ENCODE measurements at regions not wholly inside any gene's neighbourhood (a gene's known extent, or its start where the extent isn't known, plus 50 kb on each side); places are given as distances from the start of the nearest gene placed in this dataset.

- H3K4me1 ChIP-seq (ENCODE audit: control insufficient read depth in 1 of 2, insufficient read depth in 1 of 2, low read depth in 1 of 2, low read length in 1 of 2): no peaks in the 10 kb centered on the region
- no peaks in the 10 kb centered on the region for H3K36me3 ChIP-seq
Measured at GRCh38 chr2:215782295-215782694, 231.1 kb downstream of the MREG start.

GRCh38 chr2:215780907-215781685 is 232.3 kb downstream of the MREG start:
- no peaks in the 10 kb centered on the region for H3K4me1 ChIP-seq (ENCODE audit: control insufficient read depth in 1 of 2, insufficient read depth in 1 of 2, low read depth in 1 of 2, low read length in 1 of 2)
- no peak overlapping the region for H3K4me3 ChIP-seq (ENCODE audit: low read depth in 1 of 2, low read length in 1 of 2)
- H3K27me3 ChIP-seq: peaks cover 34% of the 10 kb centered on the region
- H3K9me3 ChIP-seq: no peaks in the 10 kb centered on the region
- H3K36me3 ChIP-seq: no peaks in the 10 kb centered on the region
- H3K27ac ChIP-seq: no peak overlapping the region
- TF ChIP-seq, protein P1, sequence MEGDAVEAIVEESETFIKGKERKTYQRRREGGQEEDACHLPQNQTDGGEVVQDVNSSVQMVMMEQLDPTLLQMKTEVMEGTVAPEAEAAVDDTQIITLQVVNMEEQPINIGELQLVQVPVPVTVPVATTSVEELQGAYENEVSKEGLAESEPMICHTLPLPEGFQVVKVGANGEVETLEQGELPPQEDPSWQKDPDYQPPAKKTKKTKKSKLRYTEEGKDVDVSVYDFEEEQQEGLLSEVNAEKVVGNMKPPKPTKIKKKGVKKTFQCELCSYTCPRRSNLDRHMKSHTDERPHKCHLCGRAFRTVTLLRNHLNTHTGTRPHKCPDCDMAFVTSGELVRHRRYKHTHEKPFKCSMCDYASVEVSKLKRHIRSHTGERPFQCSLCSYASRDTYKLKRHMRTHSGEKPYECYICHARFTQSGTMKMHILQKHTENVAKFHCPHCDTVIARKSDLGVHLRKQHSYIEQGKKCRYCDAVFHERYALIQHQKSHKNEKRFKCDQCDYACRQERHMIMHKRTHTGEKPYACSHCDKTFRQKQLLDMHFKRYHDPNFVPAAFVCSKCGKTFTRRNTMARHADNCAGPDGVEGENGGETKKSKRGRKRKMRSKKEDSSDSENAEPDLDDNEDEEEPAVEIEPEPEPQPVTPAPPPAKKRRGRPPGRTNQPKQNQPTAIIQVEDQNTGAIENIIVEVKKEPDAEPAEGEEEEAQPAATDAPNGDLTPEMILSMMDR (IDR thresholded peaks at IDR 0.05): no peak

More at GRCh38 chr2:215782295-215782694, 231.1 kb downstream of the MREG start:
- no peak overlapping the region for H3K27ac ChIP-seq
- TF ChIP-seq, protein P1 (IDR thresholded peaks at IDR 0.05): no peak
- no peak overlapping the region for H3K4me3 ChIP-seq (ENCODE audit: low read depth in 1 of 2, low read length in 1 of 2)
- H3K9me3 ChIP-seq: no peaks in the 10 kb centered on the region
- peaks cover 23% of the 10 kb centered on the region for H3K27me3 ChIP-seq

DNA sequence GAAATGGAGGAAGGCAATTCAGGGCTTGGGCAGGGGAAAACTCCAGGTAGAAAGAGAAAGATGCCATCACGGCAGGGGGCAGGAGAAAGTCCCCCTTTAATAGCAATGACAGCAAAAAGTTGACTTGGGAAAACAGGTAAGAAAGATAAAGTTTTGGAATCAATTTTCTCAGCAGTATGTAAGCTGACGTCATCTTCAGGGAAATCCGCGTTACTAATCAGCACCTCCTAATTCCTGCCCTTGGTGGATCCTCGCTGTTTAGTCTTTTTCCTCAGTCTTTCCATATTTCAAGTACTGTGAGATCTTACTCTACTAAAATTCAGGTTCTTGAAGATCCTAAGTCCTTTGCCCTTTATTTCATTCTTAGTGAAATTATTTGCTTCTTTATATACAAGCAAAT is 233.0 kb downstream of the MREG start:
- peaks cover 42% of the 10 kb centered on the region for H3K27me3 ChIP-seq
- no peaks in the 10 kb centered on the region for H3K4me1 ChIP-seq (ENCODE audit: control insufficient read depth in 1 of 2, insufficient read depth in 1 of 2, low read depth in 1 of 2, low read length in 1 of 2)
- no peaks in the 10 kb centered on the region for H3K9me3 ChIP-seq
- H3K36me3 ChIP-seq: no peaks in the 10 kb centered on the region
- TF ChIP-seq, protein P1 (IDR thresholded peaks at IDR 0.05): no peak
- H3K27ac ChIP-seq: no peak overlapping the region
- H3K4me3 ChIP-seq (ENCODE audit: low read depth in 1 of 2, low read length in 1 of 2): no peak overlapping the region

- TF ChIP-seq, protein P1 (IDR thresholded peaks at IDR 0.05): no peak
- Histone ChIP-seq H3K4me1 (ENCODE audit: control insufficient read depth in 1 of 2, insufficient read depth in 1 of 2, low read depth in 1 of 2, low read length in 1 of 2) (no peaks in the 10 kb centered on the region), H3K27ac (no peak overlapping the region), H3K27me3 (peaks cover 46% of the 10 kb centered on the region), H3K9me3 (no peaks in the 10 kb centered on the region), H3K36me3 (no peaks in the 10 kb centered on the region), H3K4me3 (ENCODE audit: low read depth in 1 of 2, low read length in 1 of 2) (no peak overlapping the region)
Measured at GRCh38 chr2:215779912-215780311, 233.4 kb downstream of the MREG start.

GRCh38 chr2:215777465-215778044 is 235.8 kb downstream of the MREG start:
- TF ChIP-seq, protein P1 (IDR thresholded peaks at IDR 0.05): no peak
- Histone ChIP-seq H3K9me3 (no peaks in the 10 kb centered on the region), H3K4me3 (ENCODE audit: low read depth in 1 of 2, low read length in 1 of 2) (no peak overlapping the region), H3K27me3 (peaks cover 46% of the 10 kb centered on the region), H3K36me3 (no peaks in the 10 kb centered on the region), H3K4me1 (ENCODE audit: control insufficient read depth in 1 of 2, insufficient read depth in 1 of 2, low read depth in 1 of 2, low read length in 1 of 2) (no peaks in the 10 kb centered on the region), H3K27ac (no peak overlapping the region)
